ENCODE measurements at regions not wholly inside any gene's neighbourhood (a gene's known extent, or its start where the extent isn't known, plus 50 kb on each side); places are given as distances from the start of the nearest gene placed in this dataset.
"Not testable (repeated sequence)": the region's sequence is repeated elsewhere in the genome, so short reads cannot be mapped to it uniquely, and the experiment has no call there.

DNA sequence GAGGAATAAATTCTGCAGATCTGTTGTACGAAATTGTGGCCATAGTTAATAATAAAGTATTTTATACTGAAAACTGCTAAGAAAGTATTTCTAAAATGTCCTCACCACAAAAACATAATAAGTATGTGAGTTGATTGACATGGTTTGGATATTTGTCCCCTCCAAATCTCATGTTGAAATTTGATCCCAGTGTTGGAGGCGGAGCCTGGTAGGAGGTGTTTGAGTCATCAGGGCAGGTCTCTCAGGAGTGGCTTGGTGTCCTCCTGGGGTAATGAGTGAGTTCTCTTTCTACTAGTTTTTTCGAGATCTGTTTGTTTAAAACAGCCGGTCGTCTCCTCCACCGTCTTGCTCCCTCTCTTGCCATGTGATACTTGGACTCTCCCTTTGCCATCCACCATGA is 424.1 kb upstream of the KCNMB2 start:
- Histone ChIP-seq H3K9me3 (replicated peaks; ENCODE audit: control insufficient read depth, insufficient read depth, low read length) (no peaks in the 10 kb centered on the region), H3K27ac (ENCODE audit: insufficient read depth, low read depth, low read length) (no peak overlapping the region), H4K20me1 (replicated peaks; ENCODE audit: control insufficient read depth, extremely low read depth, insufficient read depth, low read length) (no peaks in the 10 kb centered on the region), H3K9me1 (replicated peaks; ENCODE audit: control insufficient read depth, extremely low read depth, insufficient read depth, low read length) (no peaks in the 10 kb centered on the region), H2AFZ (ENCODE audit: low read depth, low read length) (no peak overlapping the region), H3K4me2 (ENCODE audit: insufficient read depth, low read length) (no peak overlapping the region), H3K4me1 (ENCODE audit: control insufficient read depth, extremely low read depth, insufficient read depth, low read length) (no peaks in the 10 kb centered on the region), H3K36me3 (ENCODE audit: control insufficient read depth in 2 of 2, extremely low read depth in 1 of 2, insufficient read depth in 2 of 2, low read length in 2 of 2) (no peaks in the 10 kb centered on the region), H3K79me2 (ENCODE audit: control insufficient read depth, insufficient read depth, low read length) (no peaks in the 10 kb centered on the region), H3K4me3 (replicated peaks in 1 of 3; ENCODE audit: insufficient read depth in 1 of 3, low read depth in 1 of 3, low read length in 3 of 3) (no peak overlapping the region), H3K9ac (replicated peaks; ENCODE audit: extremely low read depth, insufficient read depth, low read length) (no peak overlapping the region), H3K27me3 (ENCODE audit: control insufficient read depth in 2 of 2, insufficient read depth in 2 of 2, low read length in 2 of 2) (no peaks in the 10 kb centered on the region)
- ChIA-PET CTCF (interaction anchor here (0.7 kb wide), 1 partner anchor 30 kb away, joined by 3 read pairs; no protein-coding TSS in a partner anchor), POLR2A (no interaction called here)
- FAIRE-seq (no peak), DNase-seq (ENCODE audit: low read depth, low spot score) (no peak)
- TF ChIP-seq EZH2 (IDR thresholded peaks at IDR 0.05; ENCODE audit: borderline replicate concordance, low read depth, low read length, severe bottlenecking), result no peak
- no peak for TF ChIP-seq MYC (IDR thresholded peaks at IDR 0.05; ENCODE audit: low read depth, low read length)
- no peak for TF ChIP-seq GATA2 (IDR thresholded peaks at IDR 0.05; ENCODE audit: insufficient read depth, insufficient read length, low read depth, low read length)
- no peak for TF ChIP-seq POLR2AphosphoS5 (IDR thresholded peaks at IDR 0.05; ENCODE audit: insufficient read depth, low read depth, low read length)
- TF ChIP-seq JUN (IDR thresholded peaks at IDR 0.05; ENCODE audit: borderline replicate concordance, insufficient read depth, insufficient read length, low read depth), result no peak
- TF ChIP-seq FOS (IDR thresholded peaks at IDR 0.05; ENCODE audit: borderline replicate concordance, insufficient read depth, low read length), result no peak
- no peak for TF ChIP-seq POLR2A (IDR thresholded peaks at IDR 0.05; ENCODE audit: low read depth, low read length)
- TF ChIP-seq, protein P1, sequence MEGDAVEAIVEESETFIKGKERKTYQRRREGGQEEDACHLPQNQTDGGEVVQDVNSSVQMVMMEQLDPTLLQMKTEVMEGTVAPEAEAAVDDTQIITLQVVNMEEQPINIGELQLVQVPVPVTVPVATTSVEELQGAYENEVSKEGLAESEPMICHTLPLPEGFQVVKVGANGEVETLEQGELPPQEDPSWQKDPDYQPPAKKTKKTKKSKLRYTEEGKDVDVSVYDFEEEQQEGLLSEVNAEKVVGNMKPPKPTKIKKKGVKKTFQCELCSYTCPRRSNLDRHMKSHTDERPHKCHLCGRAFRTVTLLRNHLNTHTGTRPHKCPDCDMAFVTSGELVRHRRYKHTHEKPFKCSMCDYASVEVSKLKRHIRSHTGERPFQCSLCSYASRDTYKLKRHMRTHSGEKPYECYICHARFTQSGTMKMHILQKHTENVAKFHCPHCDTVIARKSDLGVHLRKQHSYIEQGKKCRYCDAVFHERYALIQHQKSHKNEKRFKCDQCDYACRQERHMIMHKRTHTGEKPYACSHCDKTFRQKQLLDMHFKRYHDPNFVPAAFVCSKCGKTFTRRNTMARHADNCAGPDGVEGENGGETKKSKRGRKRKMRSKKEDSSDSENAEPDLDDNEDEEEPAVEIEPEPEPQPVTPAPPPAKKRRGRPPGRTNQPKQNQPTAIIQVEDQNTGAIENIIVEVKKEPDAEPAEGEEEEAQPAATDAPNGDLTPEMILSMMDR (IDR thresholded peaks at IDR 0.05; ENCODE audit: extremely low read depth in 1 of 2, insufficient read depth in 1 of 2, low read depth in 1 of 2, low read length in 2 of 2), result no peak
- dilution Hi-C loops (cut with MboI; ENCODE audit: extremely low pct_ligation_motif_present, low sequenced_read_pairs) (no loop called here), intact Hi-C loops (cut with micrococcal nuclease) (no loop called here)
- BruUV-seq (replicated peaks), result no TSS peak

DNA sequence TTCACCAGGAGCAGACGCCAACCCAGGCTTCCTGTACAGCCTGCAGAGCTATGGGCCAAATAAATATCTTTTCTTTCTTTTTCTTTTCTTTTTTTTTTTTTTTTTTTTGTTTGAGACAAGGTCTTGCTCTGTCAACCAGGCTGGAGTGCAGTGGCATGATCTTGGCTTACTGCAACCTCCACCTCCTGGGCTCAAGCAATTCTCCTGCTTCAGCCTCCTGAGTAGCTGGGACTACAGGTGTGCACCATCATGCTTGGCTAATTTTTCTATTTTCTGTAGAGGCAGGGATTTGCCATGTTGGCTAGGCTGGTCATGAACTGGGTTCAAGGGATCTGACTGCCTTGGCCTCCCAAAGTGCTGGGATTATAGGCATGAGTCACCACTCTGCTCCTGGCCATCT is 423.7 kb upstream of the KCNMB2 start:
- H3K4me1 ChIP-seq (ENCODE audit: control insufficient read depth, extremely low read depth, insufficient read depth, low read length); FAIRE-seq; dilution Hi-C loops (cut with MboI; ENCODE audit: extremely low pct_ligation_motif_present, low sequenced_read_pairs); DNase-seq (ENCODE audit: low read depth, low spot score); H2AFZ ChIP-seq (ENCODE audit: low read depth, low read length); H3K4me3 ChIP-seq (replicated peaks in 1 of 3; ENCODE audit: insufficient read depth in 1 of 3, low read depth in 1 of 3, low read length in 3 of 3); H4K20me1 ChIP-seq (replicated peaks; ENCODE audit: control insufficient read depth, extremely low read depth, insufficient read depth, low read length); H3K4me2 ChIP-seq (ENCODE audit: insufficient read depth, low read length); H3K27ac ChIP-seq (ENCODE audit: insufficient read depth, low read depth, low read length); BruUV-seq (replicated peaks); H3K9ac ChIP-seq (replicated peaks; ENCODE audit: extremely low read depth, insufficient read depth, low read length); POLR2A ChIA-PET; H3K79me2 ChIP-seq (ENCODE audit: control insufficient read depth, insufficient read depth, low read length); H3K27me3 ChIP-seq (ENCODE audit: control insufficient read depth in 2 of 2, insufficient read depth in 2 of 2, low read length in 2 of 2); intact Hi-C loops (cut with micrococcal nuclease); H3K9me1 ChIP-seq (replicated peaks; ENCODE audit: control insufficient read depth, extremely low read depth, insufficient read depth, low read length); H3K9me3 ChIP-seq (replicated peaks; ENCODE audit: control insufficient read depth, insufficient read depth, low read length); H3K36me3 ChIP-seq (ENCODE audit: control insufficient read depth in 2 of 2, extremely low read depth in 1 of 2, insufficient read depth in 2 of 2, low read length in 2 of 2): not testable (repeated sequence)
- CTCF ChIA-PET, result interaction anchor here (0.7 kb wide), 1 partner anchor 30 kb away, joined by 3 read pairs; no protein-coding TSS in a partner anchor
